B cell (primary cell): ENCODE measurements at regions not wholly inside any gene's neighbourhood (a gene's known extent, or its start where the extent isn't known, plus 50 kb on each side); places are given as distances from the start of the nearest gene placed in this dataset.

Source experiments
- ATAC-seq: fragments of 200-7000 bp; cut with Tn5 transposase; one replicate; pipeline ENCODE4 v1.10.0; 2021; ENCODE audit warnings: low read depth, mild to moderate bottlenecking, moderate number of reproducible peaks, moderate library complexity
- CTCF ChIA-PET: fragments of 350-600 bp; sonication (Branson Sonifier 250); formaldehyde crosslinking; loops from one replicate; lab custom pipeline; 2021; ENCODE audit warnings: antibody characterized with exemption, inconsistent platforms; lab: Charles Lee
- POLR2A ChIA-PET: fragments of 350-600 bp; sonication (Branson Sonifier 250); formaldehyde crosslinking; loops from one replicate; lab custom pipeline; 2021; ENCODE audit warnings: antibody characterized with exemption; lab: Charles Lee
- DNase-seq: peaks from one replicate; pipeline ENCODE4 v3.0.0; 2013
- H2AFZ ChIP-seq: 2 replicates; pipeline ENCODE4 v1.6.1; 2012; ENCODE audit warnings: mild to moderate bottlenecking, low read depth, low read length; ENCODE audit not compliant: insufficient read depth, poor library complexity, severe bottlenecking
- H3K27ac ChIP-seq, 2 donors: 1 replicate in 1 of 2; 2 replicates in 1 of 2; pipeline ENCODE4 v1.5.1; 2012 to 2013; ENCODE audit warnings: low read length in 2 of 2, mild to moderate bottlenecking in 2 of 2, moderate library complexity in 1 of 2
- H3K27me3 ChIP-seq, 4 experiments: fragments of 200-600 bp in 1 of 4; sonication (generic) in 1 of 4; replicated peaks in 1 of 4; 1 replicate in 2 of 4; 2 replicates in 2 of 4; pipeline versions ENCODE4 v1.6.1 to v1.7.0; 2013 to 2016; ENCODE audit warnings: low read length in 3 of 4, mild to moderate bottlenecking in 2 of 4, mixed read lengths in 1 of 4, moderate library complexity in 1 of 4; ENCODE audit not compliant: insufficient read depth in 4 of 4, control insufficient read depth in 3 of 4; ENCODE audit errors: control extremely low read depth in 1 of 4
- H3K36me3 ChIP-seq, 2 experiments: replicated peaks in 1 of 2; 1 replicate in 1 of 2; 2 replicates in 1 of 2; pipeline versions ENCODE4 v1.6.1 to v1.7.1; 2013; ENCODE audit warnings: low read length in 1 of 2; ENCODE audit not compliant: insufficient read depth in 2 of 2, control insufficient read depth in 1 of 2; ENCODE audit errors: control extremely low read depth in 1 of 2, extremely low read depth in 1 of 2
- H3K4me1 ChIP-seq, 2 donors: fragments of 200-600 bp in 1 of 2; sonication (generic) in 1 of 2; 1 replicate in 1 of 2; 2 replicates in 1 of 2; pipeline versions ENCODE4 v1.5.1 to v1.6.1; 2013 to 2017; ENCODE audit warnings: low read length in 2 of 2; ENCODE audit not compliant: control insufficient read depth in 2 of 2, insufficient read depth in 2 of 2
- H3K4me2 ChIP-seq: replicated peaks from 2 replicates; pipeline ENCODE3; 2012; ENCODE audit warnings: mild to moderate bottlenecking, low read depth, low read length; ENCODE audit not compliant: poor library complexity, severe bottlenecking
- H3K4me3 ChIP-seq, 5 experiments: fragments of 200-600 bp in 1 of 5; sonication (generic) in 1 of 5; 1 replicate in 3 of 5; 2 replicates in 2 of 5; pipeline versions ENCODE4 v1.5.1 to v1.7.0; 2011 to 2016; ENCODE audit warnings: low read length in 4 of 5, mild to moderate bottlenecking in 4 of 5, low read depth in 2 of 5, control low read depth in 1 of 5, moderate library complexity in 1 of 5; ENCODE audit not compliant: insufficient read depth in 1 of 5; ENCODE audit errors: control extremely low read depth in 1 of 5, extremely low read depth in 1 of 5
- H3K79me2 ChIP-seq: fragments of 200-600 bp; sonication (generic); one replicate; pipeline ENCODE4 v1.6.0; 2016; ENCODE audit warnings: low read length; ENCODE audit not compliant: control insufficient read depth, insufficient read depth
- H3K9ac ChIP-seq: fragments of 200-600 bp; sonication (generic); 2 replicates; pipeline ENCODE4 v1.6.1; 2017; ENCODE audit warnings: mild to moderate bottlenecking, low read length, moderate library complexity
- H3K9me3 ChIP-seq, 3 donors: one replicate each; pipeline versions ENCODE4 v1.6.1 to v1.7.1; 2013; ENCODE audit warnings: low read length in 2 of 3; ENCODE audit not compliant: control insufficient read depth in 2 of 3, insufficient read depth in 1 of 3; ENCODE audit errors: control extremely low read depth in 1 of 3
- H4K20me1 ChIP-seq: 2 replicates; pipeline ENCODE4 v1.6.0; 2012; ENCODE audit warnings: mild to moderate bottlenecking, low read length; ENCODE audit not compliant: insufficient read depth, control insufficient read depth, poor library complexity, severe bottlenecking
- H3K27ac Mint-ChIP-seq: one replicate; pipeline ENCODE4 v1.8.0; 2021; ENCODE audit warnings: mixed read lengths
- H3K27me3 Mint-ChIP-seq: one replicate; pipeline ENCODE4 v1.8.0; 2021; ENCODE audit warnings: mixed read lengths
- H3K4me1 Mint-ChIP-seq: one replicate; pipeline ENCODE4 v1.8.0; 2021; ENCODE audit warnings: mixed read lengths
- H3K4me3 Mint-ChIP-seq: one replicate; pipeline ENCODE4 v1.8.0; 2021; ENCODE audit warnings: mixed read lengths
- H3K9me3 Mint-ChIP-seq: one replicate; pipeline ENCODE4 v1.8.0; 2022; ENCODE audit warnings: mixed read lengths; ENCODE audit not compliant: insufficient read depth
- CTCF ChIP-seq: fragments of 200-600 bp; IDR thresholded peaks from one replicate; pipeline ENCODE4 v1.8.0; 2022; ENCODE audit warnings: antibody characterized with exemption, mild to moderate bottlenecking
- EZH2 ChIP-seq: IDR thresholded peaks from 2 replicates; pipeline ENCODE4 v1.6.1; 2012; ENCODE audit warnings: borderline replicate concordance, low read depth, mild to moderate bottlenecking, moderate library complexity, low read length; ENCODE audit not compliant: insufficient read depth, poor library complexity, severe bottlenecking
- WGBS: methylation state at CpG from one replicate; pipeline ENCODE4 v1.1.5; 2013; ENCODE audit warnings: missing lambda C conversion rate; ENCODE audit not compliant: insufficient coverage; 5-methylcytosine and 5-hydroxymethylcytosine counted together
- intact Hi-C: fragments of 100-400 bp; cut with micrococcal nuclease; formaldehyde crosslinking; loops from one replicate; pipeline ENCODE4 v1.10.0; 2022

- Histone ChIP-seq H3K9me3 (peaks cover 0 to 3% (median 0%) of the 10 kb centered on the region in 3 donors), H3K79me2 (no peaks in the 10 kb centered on the region), H3K27ac (no peak overlapping the region), H3K4me3 (no peak overlapping the region), H4K20me1 (no peaks in the 10 kb centered on the region), H3K4me2 (no peak overlapping the region), H3K36me3 (no peaks in the 10 kb centered on the region), H3K27me3 (no peaks in the 10 kb centered on the region), H2AFZ (no peak overlapping the region), H3K4me1 (no peaks in the 10 kb centered on the region), H3K9ac (no peak overlapping the region)
- ATAC-seq, result no peak
- Mint-ChIP-seq H3K4me3 (no peak overlapping the region), H3K27me3 (no peaks in the 10 kb centered on the region), H3K27ac (no peak overlapping the region), H3K9me3 (peaks cover 2% of the 10 kb centered on the region), H3K4me1 (no peaks in the 10 kb centered on the region)
- intact Hi-C loops, result no loop called here
- WGBS, result no CpG with 5 or more reads among the region's 3 CpGs
- ChIA-PET CTCF (no interaction called here), POLR2A (no interaction called here)
- no peak for DNase-seq
- no peak for TF ChIP-seq CTCF
- TF ChIP-seq EZH2, result no peak
These were observed 1122.7 kb upstream of the PIK3C3 start for GRCh38 chr18:40832362-40832761.

- no peaks in the 10 kb centered on the region for H3K79me2 ChIP-seq
- H3K36me3 ChIP-seq, result no peaks in the 10 kb centered on the region
- no peaks in the 10 kb centered on the region for H3K27me3 Mint-ChIP-seq
- POLR2A ChIA-PET, result no interaction called here
- WGBS, result no CpG with 5 or more reads among the region's 1 CpG
- no peaks in the 10 kb centered on the region for H4K20me1 ChIP-seq
- no peak overlapping the region for H3K4me2 ChIP-seq
- no peaks in the 10 kb centered on the region for H3K4me1 ChIP-seq
- H3K9me3 ChIP-seq, result peaks cover 0 to 8% (median 0%) of the 10 kb centered on the region in 3 donors
- no peaks in the 10 kb centered on the region for H3K27me3 ChIP-seq
- H2AFZ ChIP-seq, result no peak overlapping the region
- ATAC-seq, result no peak
- no peak overlapping the region for H3K9ac ChIP-seq
- H3K9me3 Mint-ChIP-seq, result no peaks in the 10 kb centered on the region
- H3K4me1 Mint-ChIP-seq, result no peaks in the 10 kb centered on the region
- H3K4me3 Mint-ChIP-seq, result no peak overlapping the region
- DNase-seq, result no peak
- no peak overlapping the region for H3K4me3 ChIP-seq
- no peak overlapping the region for H3K27ac Mint-ChIP-seq
- no peak for TF ChIP-seq CTCF
- no peak for TF ChIP-seq EZH2
- no peak overlapping the region for H3K27ac ChIP-seq
- intact Hi-C loops, result no loop called here
- CTCF ChIA-PET, result no interaction called here
These were observed 1130.7 kb upstream of the PIK3C3 start for GRCh38 chr18:40824291-40824690.
